ENCODE measurements at regions not wholly inside any gene's neighbourhood (a gene's known extent, or its start where the extent isn't known, plus 50 kb on each side); places are given as distances from the start of the nearest gene placed in this dataset.

- TF ChIP-seq POLR2A (IDR thresholded peaks at IDR 0.05) = no peak
- TF ChIP-seq CTCF (IDR thresholded peaks at IDR 0.05) = no peak
- no peak for TF ChIP-seq POLR2AphosphoS5 (IDR thresholded peaks at IDR 0.05)
These were observed 82.8 kb downstream of the NABP1 start for GRCh38 chr2:191760655-191761262.
